Neural cell (in vitro differentiated cells): ENCODE measurements at regions not wholly inside any gene's neighbourhood (a gene's known extent, or its start where the extent isn't known, plus 50 kb on each side); places are given as distances from the start of the nearest gene placed in this dataset.
"Not testable (repeated sequence)": the region's sequence is repeated elsewhere in the genome, so short reads cannot be mapped to it uniquely, and the experiment has no call there.

Experiments
- H2AFZ ChIP-seq: fragments of 200-600, 300-800 bp; sonication (generic), shearing (Covaris generic); 2 replicates; pipeline ENCODE4 v1.6.0; 2014; ENCODE audit warnings: low read depth, mild to moderate bottlenecking, antibody characterized with exemption, low read length, moderate library complexity
- H3F3A ChIP-seq: fragments of 200-600 bp; shearing (Covaris generic); 2 replicates; pipeline ENCODE4 v1.6.1; 2016; ENCODE audit warnings: mild to moderate bottlenecking, moderate library complexity, mixed read lengths, antibody characterized with exemption, low read length; ENCODE audit not compliant: insufficient read depth, poor library complexity, severe bottlenecking
- H3K27ac ChIP-seq: fragments of 200-600, 300-800 bp; sonication (generic), shearing (Covaris generic); 2 replicates; pipeline ENCODE4 v1.5.1; 2014; ENCODE audit warnings: mild to moderate bottlenecking, low read length, moderate library complexity
- H3K27me3 ChIP-seq: fragments of 300-800, 200-600 bp; sonication (generic), shearing (Covaris generic); 2 replicates; pipeline ENCODE4 v1.6.0; 2014; ENCODE audit warnings: mild to moderate bottlenecking, low read depth, low read length, moderate library complexity; ENCODE audit not compliant: insufficient read depth
- H3K36me3 ChIP-seq: fragments of 300-800, 200-600 bp; sonication (generic), shearing (Covaris generic); 2 replicates; pipeline ENCODE4 v1.5.1; 2014; ENCODE audit warnings: mild to moderate bottlenecking, antibody characterized with exemption, low read length, moderate library complexity; ENCODE audit not compliant: insufficient read depth
- H3K4me2 ChIP-seq: fragments of 300-800, 200-600 bp; sonication (generic), shearing (Covaris generic); 2 replicates; pipeline ENCODE4 v1.6.0; 2014; ENCODE audit warnings: mild to moderate bottlenecking, low read length
- H3K4me3 ChIP-seq: fragments of 300-800, 200-600 bp; sonication (generic), shearing (Covaris generic); 2 replicates; pipeline ENCODE4 v1.5.1; 2014; ENCODE audit warnings: mild to moderate bottlenecking, low read length, moderate library complexity
- H3K79me2 ChIP-seq: fragments of 200-600 bp; shearing (Covaris generic); replicated peaks from 2 replicates; pipeline ENCODE4 v1.6.0; 2014; ENCODE audit warnings: mild to moderate bottlenecking, low read length, moderate library complexity; ENCODE audit not compliant: insufficient read depth
- H3K9ac ChIP-seq: fragments of 300-800, 200-600 bp; sonication (generic), shearing (Covaris generic); 2 replicates; pipeline ENCODE4 v1.6.1; 2016; ENCODE audit warnings: mild to moderate bottlenecking, low read length, mixed read lengths
- H3K9me2 ChIP-seq: fragments of 200-600 bp; shearing (Covaris generic); 2 replicates; pipeline ENCODE4 v1.6.1; 2016; ENCODE audit warnings: mild to moderate bottlenecking, low read length, mixed read lengths; ENCODE audit not compliant: insufficient read depth
- H3K9me3 ChIP-seq: fragments of 200-600, 300-800 bp; sonication (generic), shearing (Covaris generic); 2 replicates; pipeline ENCODE4 v1.6.1; 2016; ENCODE audit warnings: mild to moderate bottlenecking, mixed run types, low read length, moderate library complexity, mixed read lengths
- H4K20me1 ChIP-seq: fragments of 200-600 bp; shearing (Covaris generic); 2 replicates; pipeline ENCODE4 v1.6.1; 2016; ENCODE audit warnings: mild to moderate bottlenecking, mixed run types; ENCODE audit not compliant: insufficient read depth
- EP300 ChIP-seq: fragments of 450-650 bp; conservative IDR thresholded peaks from 2 replicates; pipeline ENCODE4 v1.6.1; 2014; ENCODE audit warnings: antibody characterized with exemption, mild to moderate bottlenecking, moderate library complexity; ENCODE audit not compliant: poor library complexity, severe bottlenecking
- EZH2 ChIP-seq: fragments of 200-600, 300-800 bp; shearing (Covaris generic), sonication (generic); IDR thresholded peaks from 2 replicates; pipeline ENCODE4 v1.6.1; 2014; ENCODE audit warnings: antibody characterized with exemption, low read length, borderline replicate concordance, mild to moderate bottlenecking; ENCODE audit not compliant: insufficient read depth, poor library complexity, severe bottlenecking
- MXI1 ChIP-seq: fragments of 450-650 bp; conservative IDR thresholded peaks from 2 replicates; pipeline ENCODE4 v1.6.1; 2014; ENCODE audit warnings: antibody characterized with exemption, mild to moderate bottlenecking; ENCODE audit not compliant: poor library complexity, severe bottlenecking
- POLR2AphosphoS5 ChIP-seq: IDR thresholded peaks from 2 replicates; pipeline ENCODE4 v1.6.1; 2012
- RAD21 ChIP-seq: fragments of 450-650 bp; conservative IDR thresholded peaks from 2 replicates; pipeline ENCODE4 v1.6.1; 2014; ENCODE audit warnings: antibody characterized with exemption, mild to moderate bottlenecking, moderate library complexity
- SMC3 ChIP-seq: fragments of 450-650 bp; conservative IDR thresholded peaks from 2 replicates; pipeline ENCODE4 v1.6.1; 2014; ENCODE audit warnings: antibody characterized with exemption, mild to moderate bottlenecking, moderate library complexity; ENCODE audit not compliant: poor library complexity
- TAF1 ChIP-seq: IDR thresholded peaks from 2 replicates; pipeline ENCODE4 v1.6.1; 2012; ENCODE audit warnings: low read depth
- TF ChIP-seq, protein P1 (sequence below): IDR thresholded peaks from 2 replicates; pipeline ENCODE4 v1.6.1; 2012; ENCODE audit warnings: borderline replicate concordance
- TF ChIP-seq, protein P2 (sequence below): fragments of 450-650 bp; IDR thresholded peaks from 2 replicates; pipeline ENCODE4 v1.5.1; 2014; ENCODE audit warnings: antibody characterized with exemption, mild to moderate bottlenecking, moderate library complexity; ENCODE audit not compliant: poor library complexity, severe bottlenecking

DNA sequence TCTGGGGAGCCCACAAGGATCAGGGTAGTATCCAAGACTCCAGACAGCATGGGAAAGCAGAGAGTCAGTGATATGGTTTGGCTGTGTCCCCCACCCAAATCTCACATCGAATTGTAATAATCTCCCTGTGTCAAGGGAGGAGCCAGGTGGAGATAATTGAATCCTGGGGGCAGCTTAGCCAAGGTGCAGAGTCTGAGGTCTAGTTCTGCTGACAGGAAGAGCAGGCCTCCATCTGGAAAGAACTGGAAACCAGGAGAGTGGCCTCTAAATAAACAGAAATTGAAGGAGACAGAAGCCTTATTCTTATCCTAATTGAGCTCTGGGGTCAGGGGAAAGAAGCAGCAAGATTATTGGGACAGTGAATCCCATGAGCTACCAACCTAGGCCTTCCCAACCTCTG lies 146.7 kb upstream of the NRP1 start:
- Histone ChIP-seq H3K9me2 (no peaks in the 10 kb centered on the region), H3K27ac (no peak overlapping the region), H3F3A (no peaks in the 10 kb centered on the region), H3K9me3 (no peaks in the 10 kb centered on the region), H3K27me3 (no peaks in the 10 kb centered on the region), H3K79me2 (no peaks in the 10 kb centered on the region), H4K20me1 (no peaks in the 10 kb centered on the region), H3K9ac (no peak overlapping the region), H2AFZ (no peak overlapping the region), H3K4me2 (no peak overlapping the region), H3K36me3 (no peaks in the 10 kb centered on the region), H3K4me3 (no peak overlapping the region)
- TF ChIP-seq MXI1 (no peak), RAD21 (no peak), SMC3 (no peak), POLR2AphosphoS5 (no peak), EP300 (no peak), TAF1 (no peak), EZH2 (no peak)
- TF ChIP-seq, protein P1, sequence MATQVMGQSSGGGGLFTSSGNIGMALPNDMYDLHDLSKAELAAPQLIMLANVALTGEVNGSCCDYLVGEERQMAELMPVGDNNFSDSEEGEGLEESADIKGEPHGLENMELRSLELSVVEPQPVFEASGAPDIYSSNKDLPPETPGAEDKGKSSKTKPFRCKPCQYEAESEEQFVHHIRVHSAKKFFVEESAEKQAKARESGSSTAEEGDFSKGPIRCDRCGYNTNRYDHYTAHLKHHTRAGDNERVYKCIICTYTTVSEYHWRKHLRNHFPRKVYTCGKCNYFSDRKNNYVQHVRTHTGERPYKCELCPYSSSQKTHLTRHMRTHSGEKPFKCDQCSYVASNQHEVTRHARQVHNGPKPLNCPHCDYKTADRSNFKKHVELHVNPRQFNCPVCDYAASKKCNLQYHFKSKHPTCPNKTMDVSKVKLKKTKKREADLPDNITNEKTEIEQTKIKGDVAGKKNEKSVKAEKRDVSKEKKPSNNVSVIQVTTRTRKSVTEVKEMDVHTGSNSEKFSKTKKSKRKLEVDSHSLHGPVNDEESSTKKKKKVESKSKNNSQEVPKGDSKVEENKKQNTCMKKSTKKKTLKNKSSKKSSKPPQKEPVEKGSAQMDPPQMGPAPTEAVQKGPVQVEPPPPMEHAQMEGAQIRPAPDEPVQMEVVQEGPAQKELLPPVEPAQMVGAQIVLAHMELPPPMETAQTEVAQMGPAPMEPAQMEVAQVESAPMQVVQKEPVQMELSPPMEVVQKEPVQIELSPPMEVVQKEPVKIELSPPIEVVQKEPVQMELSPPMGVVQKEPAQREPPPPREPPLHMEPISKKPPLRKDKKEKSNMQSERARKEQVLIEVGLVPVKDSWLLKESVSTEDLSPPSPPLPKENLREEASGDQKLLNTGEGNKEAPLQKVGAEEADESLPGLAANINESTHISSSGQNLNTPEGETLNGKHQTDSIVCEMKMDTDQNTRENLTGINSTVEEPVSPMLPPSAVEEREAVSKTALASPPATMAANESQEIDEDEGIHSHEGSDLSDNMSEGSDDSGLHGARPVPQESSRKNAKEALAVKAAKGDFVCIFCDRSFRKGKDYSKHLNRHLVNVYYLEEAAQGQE, result no peak
- TF ChIP-seq, protein P2, sequence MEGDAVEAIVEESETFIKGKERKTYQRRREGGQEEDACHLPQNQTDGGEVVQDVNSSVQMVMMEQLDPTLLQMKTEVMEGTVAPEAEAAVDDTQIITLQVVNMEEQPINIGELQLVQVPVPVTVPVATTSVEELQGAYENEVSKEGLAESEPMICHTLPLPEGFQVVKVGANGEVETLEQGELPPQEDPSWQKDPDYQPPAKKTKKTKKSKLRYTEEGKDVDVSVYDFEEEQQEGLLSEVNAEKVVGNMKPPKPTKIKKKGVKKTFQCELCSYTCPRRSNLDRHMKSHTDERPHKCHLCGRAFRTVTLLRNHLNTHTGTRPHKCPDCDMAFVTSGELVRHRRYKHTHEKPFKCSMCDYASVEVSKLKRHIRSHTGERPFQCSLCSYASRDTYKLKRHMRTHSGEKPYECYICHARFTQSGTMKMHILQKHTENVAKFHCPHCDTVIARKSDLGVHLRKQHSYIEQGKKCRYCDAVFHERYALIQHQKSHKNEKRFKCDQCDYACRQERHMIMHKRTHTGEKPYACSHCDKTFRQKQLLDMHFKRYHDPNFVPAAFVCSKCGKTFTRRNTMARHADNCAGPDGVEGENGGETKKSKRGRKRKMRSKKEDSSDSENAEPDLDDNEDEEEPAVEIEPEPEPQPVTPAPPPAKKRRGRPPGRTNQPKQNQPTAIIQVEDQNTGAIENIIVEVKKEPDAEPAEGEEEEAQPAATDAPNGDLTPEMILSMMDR, result no peak

DNA sequence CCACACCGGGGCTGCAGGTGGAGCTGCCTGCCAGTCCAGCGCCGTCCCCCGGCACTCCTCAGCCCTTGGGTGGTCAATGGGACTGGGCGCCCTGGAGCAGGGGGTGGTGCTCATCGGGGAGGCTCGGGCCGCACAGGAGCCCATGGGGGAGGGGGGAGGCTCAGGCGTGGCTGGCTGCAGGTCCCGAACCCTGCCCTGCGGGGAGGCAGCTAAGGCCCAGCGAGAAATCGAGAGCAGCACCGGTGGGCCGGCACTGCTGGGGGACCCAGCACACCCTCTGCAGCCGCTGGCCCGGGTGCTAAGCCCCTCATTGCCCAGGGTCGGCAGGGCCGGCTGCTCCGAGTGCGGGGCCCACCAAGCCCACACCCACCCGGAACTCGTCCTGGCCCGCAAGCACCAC lies 145.9 kb upstream of the NRP1 start:
- not testable (repeated sequence) for H3K4me2 ChIP-seq, H3K27me3 ChIP-seq, H2AFZ ChIP-seq, H3K9me2 ChIP-seq, H3K9me3 ChIP-seq, H4K20me1 ChIP-seq, H3K36me3 ChIP-seq, H3F3A ChIP-seq, H3K4me3 ChIP-seq, H3K9ac ChIP-seq, H3K79me2 ChIP-seq, H3K27ac ChIP-seq

DNA sequence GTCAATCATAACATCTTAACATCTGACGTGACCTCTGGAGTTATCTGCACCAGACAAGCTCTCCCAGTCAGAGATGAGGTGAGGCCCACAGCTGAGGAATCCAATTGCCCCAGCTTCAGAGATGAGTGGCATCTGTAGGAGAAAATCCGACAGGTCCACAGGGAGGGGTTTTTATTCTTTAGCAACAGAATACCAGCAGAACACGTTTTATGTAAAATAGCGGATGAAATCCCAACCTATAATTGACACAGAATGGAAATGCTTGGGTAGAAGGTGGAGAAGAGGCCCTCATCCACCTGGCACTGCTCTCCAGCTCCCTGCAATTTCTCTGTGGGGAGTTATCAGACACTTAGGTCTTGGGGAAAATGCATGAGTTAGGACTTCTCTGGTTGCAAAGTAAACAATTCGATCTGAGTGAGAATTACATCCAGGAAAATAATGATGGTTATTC lies 144.2 kb upstream of the NRP1 start:
- TF ChIP-seq POLR2AphosphoS5 (no peak), TAF1 (no peak), SMC3 (no peak), EZH2 (no peak), EP300 (no peak), RAD21 (no peak)
- TF ChIP-seq, protein P1, result no peak
- TF ChIP-seq, protein P2, result no peak
- Histone ChIP-seq H3K79me2 (no peaks in the 10 kb centered on the region), H3K4me2 (no peak overlapping the region), H3K9me2 (no peaks in the 10 kb centered on the region), H3K27ac (no peak overlapping the region), H3K4me3 (no peak overlapping the region), H3K9me3 (no peaks in the 10 kb centered on the region), H2AFZ (no peak overlapping the region), H3K36me3 (no peaks in the 10 kb centered on the region), H4K20me1 (no peaks in the 10 kb centered on the region), H3K9ac (no peak overlapping the region), H3F3A (no peaks in the 10 kb centered on the region), H3K27me3 (no peaks in the 10 kb centered on the region)
